PC-3 (cell line): ENCODE measurements at regions not wholly inside any gene's neighbourhood (a gene's known extent, or its start where the extent isn't known, plus 50 kb on each side); places are given as distances from the start of the nearest gene placed in this dataset.

ENCODE experiments used
- ATAC-seq: fragments of 200-7000 bp; cut with Tn5 transposase; 2 replicates; pipeline ENCODE4 v1.9.1; 2020; ENCODE audit warnings: mild to moderate bottlenecking, moderate library complexity
- BruUV-seq: library from RNA; stranded (reverse); fragments of 400-500 nt; replicated peaks from 2 replicates; lab custom pipeline; 2021; lab: Mats Ljungman, UMichigan
- CTCF ChIA-PET: fragments of 300-600 bp; sonication (Branson Sonifier 250); formaldehyde crosslinking; loops from one replicate; lab custom pipeline; 2022; ENCODE audit warnings: antibody characterized with exemption; lab: Charles Lee
- POLR2A ChIA-PET: fragments of 300-600 bp; sonication (Branson Sonifier 250); formaldehyde crosslinking; loops from one replicate; lab custom pipeline; 2022; ENCODE audit warnings: antibody characterized with exemption; ENCODE audit not compliant: unreplicated experiment; lab: Charles Lee
- DNase-seq: peaks from one replicate; pipeline ENCODE4 v3.0.0-alpha.2; 2015
- H2AFZ ChIP-seq: fragments of 300-600 bp; sonication (generic); 2 replicates; pipeline ENCODE4 v1.6.0; 2016; ENCODE audit warnings: antibody characterized with exemption, low read length
- H3F3A ChIP-seq: fragments of 300-600 bp; sonication (generic); one replicate; pipeline ENCODE4 v1.6.0; 2017; ENCODE audit warnings: antibody characterized with exemption, low read length, control low read depth, mild to moderate bottlenecking; ENCODE audit not compliant: unreplicated experiment
- H3K27ac ChIP-seq: fragments of 300-600 bp; sonication (generic); 2 replicates; pipeline ENCODE4 v1.5.1; 2016; ENCODE audit warnings: mild to moderate bottlenecking, low read length
- H3K27me3 ChIP-seq: fragments of 300-600 bp; sonication (generic); 2 replicates; pipeline ENCODE4 v1.6.1; 2016; ENCODE audit warnings: low read length, mixed read lengths
- H3K36me3 ChIP-seq: fragments of 300-600 bp; sonication (generic); 2 replicates; pipeline ENCODE4 v1.6.1; 2016; ENCODE audit warnings: low read depth, mixed run types, low read length, mixed read lengths
- H3K4me1 ChIP-seq: fragments of 300-600 bp; sonication (generic); 2 replicates; pipeline ENCODE4 v1.5.1; 2016; ENCODE audit warnings: low read length; ENCODE audit not compliant: insufficient read depth
- H3K4me2 ChIP-seq: fragments of 300-600 bp; sonication (generic); 2 replicates; pipeline ENCODE4 v1.6.0; 2016; ENCODE audit warnings: low read length
- H3K4me3 ChIP-seq: fragments of 300-600 bp; sonication (generic); 2 replicates; pipeline ENCODE4 v1.5.1; 2016; ENCODE audit warnings: mild to moderate bottlenecking, low read length, mixed read lengths
- H3K79me2 ChIP-seq: fragments of 300-600 bp; sonication (generic); 2 replicates; pipeline ENCODE4 v1.6.1; 2017; ENCODE audit warnings: low read length, mixed read lengths
- H3K9ac ChIP-seq: fragments of 300-600 bp; sonication (generic); 2 replicates; pipeline ENCODE4 v1.6.0; 2016; ENCODE audit warnings: mild to moderate bottlenecking, low read length
- H3K9me2 ChIP-seq: fragments of 300-600 bp; sonication (generic); replicated peaks from 2 replicates; pipeline ENCODE4 v1.6.1; 2016; ENCODE audit warnings: mixed run types, low read length, mixed read lengths
- H3K9me3 ChIP-seq: fragments of 300-600 bp; sonication (generic); 2 replicates; pipeline ENCODE4 v1.6.1; 2016; ENCODE audit warnings: low read length, mixed read lengths
- H4K20me1 ChIP-seq: fragments of 300-600 bp; sonication (generic); 2 replicates; pipeline ENCODE4 v1.6.1; 2016; ENCODE audit warnings: low read length, mixed read lengths
- EZH2 ChIP-seq: fragments of 300-600 bp; sonication (generic); IDR thresholded peaks from one replicate; pipeline ENCODE4 v1.6.1; 2017; ENCODE audit warnings: antibody characterized with exemption, mild to moderate bottlenecking, low read length; ENCODE audit not compliant: unreplicated experiment
- EZH2phosphoT487 ChIP-seq: fragments of 300-600 bp; sonication (generic); IDR thresholded peaks from 2 replicates; pipeline ENCODE4 v1.6.1; 2018; ENCODE audit warnings: mild to moderate bottlenecking, antibody characterized with exemption, low read length, borderline replicate concordance
- intact Hi-C: fragments of 100-400 bp; cut with micrococcal nuclease; formaldehyde crosslinking; loops from 2 replicates; pipeline ENCODE4 v1.9.0; 2023
- TF ChIP-seq, protein P1 (sequence below): fragments of 300-600 bp; sonication (generic); conservative IDR thresholded peaks from 2 replicates; pipeline ENCODE4 v1.5.1; 2017; ENCODE audit warnings: antibody characterized with exemption, low read depth, mild to moderate bottlenecking, low read length

DNA sequence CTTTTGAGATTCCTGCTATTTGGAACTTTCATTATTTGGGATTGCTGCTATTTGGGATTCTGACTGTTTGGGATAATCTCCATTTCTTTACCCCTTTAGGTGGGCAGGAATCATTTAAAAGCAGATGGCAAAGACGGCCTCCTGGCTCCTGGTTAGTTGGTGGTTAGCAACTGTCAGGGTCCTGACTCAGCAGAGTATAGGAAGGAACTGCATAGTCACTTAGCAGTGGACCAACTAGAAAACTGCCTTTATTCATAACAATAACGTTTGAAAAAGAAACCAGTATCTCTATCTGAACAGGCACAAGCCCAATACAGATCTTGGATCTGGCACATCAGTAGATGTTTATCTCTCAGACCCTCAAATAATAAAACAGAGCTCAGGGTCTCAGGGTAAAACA is 469.7 kb upstream of the FGF16 start:
- CTCF ChIA-PET: no interaction called here
- H2AFZ ChIP-seq: no peak overlapping the region
- DNase-seq (no peak), ATAC-seq (no peak)
- H3K4me3 ChIP-seq: no peak overlapping the region
- H3K79me2 ChIP-seq: no peaks in the 10 kb centered on the region
- POLR2A ChIA-PET: no interaction called here
- no peaks in the 10 kb centered on the region for H3K9me2 ChIP-seq
- intact Hi-C loops: no loop called here
- TF ChIP-seq EZH2 (no peak), EZH2phosphoT487 (no peak)
- TF ChIP-seq, protein P1, sequence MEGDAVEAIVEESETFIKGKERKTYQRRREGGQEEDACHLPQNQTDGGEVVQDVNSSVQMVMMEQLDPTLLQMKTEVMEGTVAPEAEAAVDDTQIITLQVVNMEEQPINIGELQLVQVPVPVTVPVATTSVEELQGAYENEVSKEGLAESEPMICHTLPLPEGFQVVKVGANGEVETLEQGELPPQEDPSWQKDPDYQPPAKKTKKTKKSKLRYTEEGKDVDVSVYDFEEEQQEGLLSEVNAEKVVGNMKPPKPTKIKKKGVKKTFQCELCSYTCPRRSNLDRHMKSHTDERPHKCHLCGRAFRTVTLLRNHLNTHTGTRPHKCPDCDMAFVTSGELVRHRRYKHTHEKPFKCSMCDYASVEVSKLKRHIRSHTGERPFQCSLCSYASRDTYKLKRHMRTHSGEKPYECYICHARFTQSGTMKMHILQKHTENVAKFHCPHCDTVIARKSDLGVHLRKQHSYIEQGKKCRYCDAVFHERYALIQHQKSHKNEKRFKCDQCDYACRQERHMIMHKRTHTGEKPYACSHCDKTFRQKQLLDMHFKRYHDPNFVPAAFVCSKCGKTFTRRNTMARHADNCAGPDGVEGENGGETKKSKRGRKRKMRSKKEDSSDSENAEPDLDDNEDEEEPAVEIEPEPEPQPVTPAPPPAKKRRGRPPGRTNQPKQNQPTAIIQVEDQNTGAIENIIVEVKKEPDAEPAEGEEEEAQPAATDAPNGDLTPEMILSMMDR: no peak
- H3K4me1 ChIP-seq: no peaks in the 10 kb centered on the region
- no peaks in the 10 kb centered on the region for H3F3A ChIP-seq
- no peaks in the 10 kb centered on the region for H3K9me3 ChIP-seq
- no peaks in the 10 kb centered on the region for H3K27me3 ChIP-seq
- H3K36me3 ChIP-seq: no peaks in the 10 kb centered on the region
- BruUV-seq: no TSS peak
- no peak overlapping the region for H3K9ac ChIP-seq
- H4K20me1 ChIP-seq: no peaks in the 10 kb centered on the region
- no peak overlapping the region for H3K27ac ChIP-seq
- no peak overlapping the region for H3K4me2 ChIP-seq

DNA sequence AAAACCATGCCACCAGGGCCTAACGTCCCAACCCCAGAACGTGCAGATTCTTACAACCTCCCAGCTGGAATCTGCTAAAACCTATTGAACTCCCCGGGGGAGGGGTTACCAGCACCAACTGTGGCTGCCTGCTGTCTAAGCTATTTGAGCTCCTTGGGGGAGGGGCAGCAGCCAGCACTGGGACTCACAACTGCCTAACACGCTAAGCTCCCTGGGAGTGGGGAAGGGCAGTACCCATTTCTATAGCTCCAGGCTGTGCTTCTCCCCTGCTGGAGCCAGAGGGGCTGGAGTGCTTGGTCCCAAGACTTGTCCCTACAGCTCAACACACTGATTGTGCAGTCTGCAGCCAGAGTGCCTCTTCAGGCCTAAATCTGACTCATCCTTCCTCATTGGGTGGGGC is 459.8 kb upstream of the FGF16 start:
- Histone ChIP-seq H3K27me3 (no peaks in the 10 kb centered on the region), H3K4me2 (no peak overlapping the region), H3K9me3 (no peaks in the 10 kb centered on the region), H3F3A (no peaks in the 10 kb centered on the region), H3K27ac (no peak overlapping the region), H3K79me2 (no peaks in the 10 kb centered on the region), H3K36me3 (no peaks in the 10 kb centered on the region), H3K4me3 (no peak overlapping the region), H3K9ac (no peak overlapping the region), H2AFZ (no peak overlapping the region), H3K9me2 (no peaks in the 10 kb centered on the region), H4K20me1 (no peaks in the 10 kb centered on the region), H3K4me1 (no peaks in the 10 kb centered on the region)
- ChIA-PET POLR2A (no interaction called here), CTCF (no interaction called here)
- no peak for TF ChIP-seq EZH2phosphoT487
- TF ChIP-seq EZH2: no peak
- TF ChIP-seq, protein P1: no peak
- intact Hi-C loops: no loop called here
- ATAC-seq: no peak
- peak; percentile 28 for DNase-seq
- BruUV-seq: no TSS peak

- ChIA-PET CTCF (no interaction called here), POLR2A (no interaction called here)
- Histone ChIP-seq H3K9ac (no peak overlapping the region), H3K79me2 (no peaks in the 10 kb centered on the region), H3K27me3 (no peaks in the 10 kb centered on the region), H3K9me2 (no peaks in the 10 kb centered on the region), H2AFZ (no peak overlapping the region), H3K9me3 (no peaks in the 10 kb centered on the region), H4K20me1 (no peaks in the 10 kb centered on the region), H3K4me2 (no peak overlapping the region), H3K4me3 (no peak overlapping the region), H3F3A (no peaks in the 10 kb centered on the region), H3K27ac (no peak overlapping the region), H3K36me3 (no peaks in the 10 kb centered on the region), H3K4me1 (no peaks in the 10 kb centered on the region)
- intact Hi-C loops: no loop called here
- DNase-seq: no peak
- no TSS peak for BruUV-seq
- TF ChIP-seq EZH2phosphoT487 (no peak), EZH2 (no peak)
- TF ChIP-seq, protein P1: no peak
- no peak for ATAC-seq
Observed at GRCh38 chrX:76996641-76997040, 450.5 kb upstream of the FGF16 start.
